NCI-H1930 (cell line): ENCODE measurements at regions not wholly inside any gene's neighbourhood (a gene's known extent, or its start where the extent isn't known, plus 50 kb on each side); places are given as distances from the start of the nearest gene placed in this dataset.
"Not testable (repeated sequence)": the region's sequence is repeated elsewhere in the genome, so short reads cannot be mapped to it uniquely, and the experiment has no call there.

Experiments used
- DNase-seq, 2 experiments: peaks; one replicate each; lab custom pipeline; 2025; lab: John Stamatoyannopoulos, UW

DNA sequence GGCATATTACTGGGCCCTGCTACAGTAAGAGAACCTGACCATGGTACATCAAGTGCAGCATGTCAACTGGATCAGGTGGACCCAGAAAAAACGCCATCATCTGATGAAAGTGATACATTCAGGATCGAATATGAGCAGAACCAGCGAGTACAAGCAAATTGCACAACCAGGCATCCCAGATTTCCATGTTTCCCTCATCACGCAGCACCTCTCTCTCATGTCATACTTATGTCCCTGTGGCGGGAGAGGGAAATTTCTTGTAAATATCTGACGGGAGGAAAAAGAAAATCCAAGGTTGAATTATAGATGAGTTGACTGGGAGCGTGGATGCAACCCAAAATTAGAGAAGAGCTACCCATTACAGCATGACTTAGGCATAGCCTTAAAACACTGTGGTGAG is 608.5 kb upstream of the FAT1 start:
- no peak for DNase-seq

DNA sequence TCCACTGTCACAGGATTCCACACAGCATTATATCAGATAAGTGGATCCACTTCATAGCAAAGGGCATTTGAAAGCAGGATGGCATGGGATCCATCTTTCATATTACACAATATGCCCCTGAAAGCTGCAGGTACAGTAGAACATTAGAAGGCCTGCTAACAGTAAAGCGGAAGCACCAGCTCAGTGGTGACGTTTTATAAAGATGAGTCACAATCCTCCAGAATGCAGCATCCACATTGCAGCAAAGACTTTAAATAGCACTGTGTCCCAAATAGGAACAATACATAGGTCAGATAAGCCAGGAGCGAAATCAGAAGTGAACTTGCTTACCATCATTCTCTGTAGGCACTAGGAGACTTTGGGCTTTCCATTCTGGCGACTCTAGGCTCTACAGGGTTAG is 609.5 kb upstream of the FAT1 start:
- no peak for DNase-seq

DNA sequence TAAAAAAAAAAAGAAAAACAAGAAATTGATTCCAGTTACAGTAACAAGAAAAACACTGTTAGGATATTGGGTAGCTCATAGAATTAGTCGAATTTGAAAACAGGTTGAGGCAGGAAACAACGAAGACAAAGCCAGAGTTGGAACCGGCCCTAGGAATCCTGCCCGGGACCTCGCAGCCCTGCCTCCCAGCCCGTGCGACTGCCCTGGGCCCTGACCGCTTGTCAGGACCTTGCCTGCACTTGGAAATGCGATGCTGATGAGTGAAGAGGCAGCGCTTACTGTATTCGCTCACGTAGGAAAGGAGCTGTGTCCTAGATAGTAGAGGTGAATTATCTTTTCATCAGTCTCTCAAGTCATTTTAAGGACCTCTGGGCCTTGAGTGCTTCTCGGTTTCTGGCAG is 611.7 kb upstream of the FAT1 start:
- no peak for DNase-seq

DNA sequence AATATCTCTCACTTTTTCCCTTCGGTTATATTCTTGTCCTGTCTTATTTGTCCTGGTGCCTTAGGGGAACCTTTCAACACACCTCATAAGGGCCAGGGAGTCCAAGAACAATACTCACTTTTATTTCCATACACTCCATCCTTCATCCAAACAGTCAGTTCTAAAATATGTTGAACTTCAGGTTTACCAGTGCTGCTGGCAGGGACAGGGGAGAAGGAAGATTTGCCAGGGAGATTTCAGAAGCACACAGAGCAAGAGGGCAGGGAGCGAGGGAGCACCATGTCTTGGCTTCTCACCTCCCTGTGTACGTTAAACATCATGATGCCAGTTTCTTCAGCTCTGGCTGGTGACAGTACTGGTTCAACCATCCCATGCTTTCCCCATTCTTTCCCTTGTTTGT is 631.1 kb upstream of the FAT1 start:
- no peak for DNase-seq

DNA sequence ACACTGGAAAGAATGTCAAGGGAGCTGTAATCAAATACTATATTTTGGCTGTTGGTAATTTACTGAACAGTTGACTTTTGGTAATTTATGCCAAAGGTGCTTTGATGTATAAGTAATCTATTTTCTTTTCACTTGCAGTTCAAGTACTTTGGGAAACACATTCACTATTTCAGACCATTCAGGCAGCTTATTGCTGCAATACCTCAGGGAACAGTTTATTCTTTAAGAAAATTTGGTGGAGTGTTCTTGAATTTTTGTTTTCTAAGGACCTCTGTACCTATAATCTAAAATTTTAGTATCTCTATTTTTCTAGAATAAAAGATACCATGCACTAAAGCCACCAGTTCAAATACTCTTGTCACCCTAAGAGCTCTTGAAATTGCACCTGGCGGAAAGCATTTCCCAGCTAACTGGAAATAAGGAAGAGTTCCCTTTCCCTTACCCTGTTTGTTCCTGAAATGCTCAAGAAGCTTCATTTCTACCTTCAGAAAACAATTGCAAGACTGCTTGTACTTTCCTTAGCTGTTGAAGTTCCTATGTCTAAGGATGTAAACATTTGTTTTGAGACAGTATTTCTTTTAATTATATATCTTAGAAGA is 633.5 kb upstream of the FAT1 start:
- no peak for DNase-seq

DNA sequence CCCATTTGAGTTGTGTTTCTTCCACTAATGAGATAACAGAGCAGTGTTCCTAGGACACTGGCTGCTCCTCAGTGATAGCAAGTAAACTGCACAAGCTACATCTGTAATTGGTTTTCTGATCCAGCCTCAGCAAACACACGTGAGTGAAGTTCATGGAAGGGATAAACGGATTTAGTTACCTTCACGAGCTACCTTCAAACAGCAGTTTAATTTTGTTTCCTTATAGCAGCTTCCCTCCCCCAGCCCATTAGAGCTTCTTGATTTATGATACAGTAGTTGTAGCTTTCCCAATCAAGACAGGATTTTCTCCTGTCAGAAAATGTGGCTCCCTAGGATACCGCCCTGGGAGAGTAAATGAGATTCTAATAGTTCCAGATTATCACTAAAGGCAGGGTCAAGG is 634.2 kb upstream of the FAT1 start:
- DNase-seq, result no peak

DNA sequence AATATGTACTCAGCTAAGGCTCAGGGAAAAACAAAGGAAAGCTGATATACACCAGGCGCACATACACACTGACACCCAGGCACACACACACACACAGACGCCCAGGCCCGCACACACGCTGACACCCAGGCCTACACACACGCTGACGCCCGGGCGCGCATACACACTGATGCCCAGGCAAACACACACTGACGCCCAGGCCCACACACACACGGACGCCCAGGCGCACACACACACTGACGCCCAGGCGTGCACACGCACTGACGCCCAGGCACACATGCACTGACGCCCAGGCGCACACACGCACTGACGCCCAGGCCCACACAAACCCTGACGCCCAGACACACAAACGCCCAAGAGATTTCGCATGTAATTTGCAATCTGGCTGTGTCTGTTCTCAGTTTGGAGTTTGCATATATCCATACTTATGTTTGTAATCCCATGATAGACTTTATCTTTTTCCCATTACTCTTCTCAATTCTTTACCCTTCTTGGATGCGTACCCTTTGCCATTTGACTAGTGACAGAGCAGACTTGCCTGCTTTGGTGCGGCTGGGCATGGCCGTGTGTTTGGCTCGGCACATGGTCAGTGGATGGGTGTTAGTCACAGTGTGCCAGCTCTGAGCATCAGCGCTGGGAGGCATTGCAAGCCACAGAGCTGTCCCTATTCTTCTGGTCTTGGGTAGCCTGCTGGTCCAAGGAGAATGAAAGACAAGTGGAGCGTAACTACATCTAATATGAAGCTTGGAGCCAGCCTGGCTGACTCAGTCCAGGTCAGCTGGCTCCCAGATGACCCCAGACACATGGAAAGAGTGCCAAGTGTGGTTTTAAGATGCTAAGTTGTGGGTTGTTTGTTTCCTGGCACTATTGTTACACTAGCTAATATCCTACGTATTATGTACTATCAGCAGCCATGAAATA is 632.4 kb upstream of the ZFP42 start:
- DNase-seq, result no peak

DNA sequence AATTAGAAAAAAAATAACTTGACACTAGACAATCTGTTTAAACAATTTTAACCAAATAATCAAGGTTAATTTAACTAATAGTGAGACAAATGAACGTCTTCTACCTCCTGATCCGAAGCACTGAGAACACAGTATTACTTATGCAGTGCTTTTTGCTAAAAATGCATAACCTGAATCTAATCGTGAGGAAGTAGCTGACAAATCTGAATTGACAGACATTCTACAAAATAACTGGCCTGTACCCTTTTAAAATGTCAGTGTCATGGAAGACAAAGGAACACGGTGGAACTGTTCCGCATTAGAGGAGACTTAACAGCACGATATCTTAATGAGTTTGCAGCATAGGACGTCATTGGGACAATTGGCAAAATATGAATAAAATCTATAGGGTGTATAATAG is 631.2 kb upstream of the ZFP42 start:
- DNase-seq, result no peak

DNA sequence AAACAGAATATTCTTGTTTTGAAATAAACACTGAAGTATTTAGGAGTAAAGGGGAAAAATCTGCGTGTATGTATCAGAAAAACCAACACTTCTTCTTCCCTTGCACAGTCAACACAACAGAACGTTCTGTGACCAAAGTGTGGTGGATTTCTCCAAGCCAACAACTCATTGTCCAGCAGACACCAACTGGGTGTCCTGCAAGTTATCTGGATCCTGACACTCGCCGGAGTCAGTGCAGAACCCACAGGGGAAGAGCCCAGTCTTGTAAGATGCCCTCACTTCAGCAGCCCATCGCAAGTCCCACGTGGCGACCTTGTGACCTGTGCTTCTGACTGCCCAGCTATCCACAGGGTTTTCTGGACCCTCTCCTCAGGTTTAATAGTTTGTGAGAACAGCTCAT is 630.7 kb upstream of the ZFP42 start:
- no peak for DNase-seq

DNA sequence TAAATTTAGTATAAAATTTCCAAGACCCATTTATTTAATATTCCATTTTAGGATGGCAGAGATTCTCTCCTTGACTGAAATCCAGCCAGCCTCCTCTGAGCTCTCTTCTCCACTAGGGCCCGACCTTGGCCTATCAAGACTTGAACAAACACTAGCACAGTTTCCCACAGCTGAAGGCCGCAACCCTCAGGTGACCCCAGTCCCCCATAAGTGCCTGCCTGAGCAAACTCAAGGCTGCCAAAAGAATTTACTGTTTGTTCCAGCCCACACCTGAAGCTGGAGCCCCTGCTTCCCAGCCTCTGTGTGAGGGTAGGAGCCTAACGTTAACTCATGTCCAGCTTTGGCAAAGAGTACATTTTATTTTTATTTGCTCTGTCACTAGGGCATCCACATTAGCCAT is 629.0 kb upstream of the ZFP42 start:
- no peak for DNase-seq

DNA sequence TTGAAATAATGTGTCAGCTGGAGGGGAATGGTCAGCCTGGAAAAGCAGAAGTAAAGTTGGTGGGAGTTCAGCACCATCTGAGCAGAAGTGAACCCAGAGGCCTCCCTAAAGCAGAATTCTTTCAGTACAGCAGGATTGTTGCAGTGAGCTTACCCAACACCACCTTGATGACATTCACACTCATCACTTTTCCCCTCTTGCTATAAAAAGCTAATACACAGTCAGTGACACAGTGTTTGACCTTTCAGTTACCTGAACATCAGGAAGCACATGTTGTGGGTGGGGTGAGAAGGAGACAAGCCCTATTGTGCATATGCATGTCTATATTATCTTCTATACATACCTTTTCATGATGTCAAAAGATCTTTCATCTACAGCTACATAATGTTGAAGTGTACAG is 624.7 kb upstream of the ZFP42 start:
- DNase-seq, result no peak

DNA sequence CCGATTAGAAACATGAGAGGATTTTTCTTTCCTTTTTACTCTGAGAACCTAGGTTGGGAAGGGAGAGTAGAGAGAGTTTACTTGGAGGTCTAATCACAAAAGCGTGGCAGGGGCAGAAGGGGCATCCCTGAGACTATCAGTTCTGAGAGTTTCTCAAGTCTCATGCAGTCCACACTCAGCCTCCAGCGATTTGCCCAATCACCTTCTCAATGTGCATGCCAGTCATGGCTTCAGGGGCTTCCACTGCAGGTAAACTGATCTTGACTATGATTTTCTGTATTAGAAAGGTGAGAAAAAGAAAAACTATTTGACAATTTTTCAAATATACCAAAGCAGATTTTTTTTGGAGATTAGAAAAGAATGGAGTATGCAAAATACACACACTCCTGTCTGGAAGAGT is 617.1 kb upstream of the ZFP42 start:
- no peak for DNase-seq

DNA sequence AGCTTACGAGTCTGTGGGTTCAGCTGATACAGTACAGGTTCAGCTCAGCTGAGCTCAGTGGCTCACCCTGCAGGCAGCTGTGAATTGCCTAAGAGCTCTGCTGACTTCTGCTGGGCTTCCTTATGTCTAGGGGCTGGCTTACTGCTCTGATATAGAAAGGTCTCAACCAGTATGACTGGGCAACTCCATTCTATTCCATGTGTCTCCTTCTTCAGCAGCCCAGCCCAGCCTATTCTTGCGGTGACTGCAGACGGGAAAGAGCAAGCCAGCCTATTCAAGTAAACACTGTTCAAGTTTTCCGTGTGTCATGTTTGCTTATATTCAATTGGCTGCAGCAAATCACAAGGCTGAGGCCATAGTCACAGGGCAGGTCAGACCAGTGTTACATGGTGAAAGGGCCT is 615.4 kb upstream of the ZFP42 start:
- DNase-seq, result no peak

DNA sequence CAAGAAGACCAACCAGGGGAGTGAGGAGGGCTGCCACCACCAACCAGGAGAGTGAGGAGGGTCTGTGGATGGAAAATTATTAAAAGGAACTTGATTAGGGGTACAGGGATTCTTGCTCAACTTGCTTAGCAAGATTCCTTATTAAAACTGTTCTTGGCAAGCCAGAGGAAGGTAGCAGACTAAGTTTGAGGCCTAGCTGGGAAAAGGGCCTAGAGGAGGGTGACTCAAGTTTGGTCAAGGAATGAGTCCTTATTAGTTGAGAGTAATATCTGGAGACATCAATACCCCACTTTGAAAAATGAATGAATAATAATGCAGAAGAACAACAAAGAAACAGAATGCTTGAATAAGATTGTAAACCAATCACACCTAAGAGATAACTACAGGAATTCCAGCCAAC is 612.4 kb upstream of the ZFP42 start:
- no peak for DNase-seq

DNA sequence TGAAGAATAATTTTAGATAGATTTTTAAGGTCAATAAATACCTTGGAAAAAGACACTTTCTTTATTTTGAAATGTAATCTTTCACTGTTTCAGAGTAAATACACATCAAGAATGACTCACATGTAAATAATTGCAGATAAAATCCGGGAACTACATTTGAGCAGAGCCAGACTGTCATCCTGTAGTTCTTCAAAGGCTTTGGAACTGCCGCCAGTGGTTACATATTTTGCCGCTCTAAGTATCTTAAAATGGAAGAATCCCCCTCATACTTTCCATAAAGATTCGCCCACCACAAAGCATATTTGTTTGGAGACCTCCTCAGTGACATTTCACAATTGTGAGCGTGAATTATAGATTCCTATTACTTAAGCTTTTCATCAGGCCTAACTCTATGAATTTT is 607.8 kb upstream of the ZFP42 start:
- no peak for DNase-seq

DNA sequence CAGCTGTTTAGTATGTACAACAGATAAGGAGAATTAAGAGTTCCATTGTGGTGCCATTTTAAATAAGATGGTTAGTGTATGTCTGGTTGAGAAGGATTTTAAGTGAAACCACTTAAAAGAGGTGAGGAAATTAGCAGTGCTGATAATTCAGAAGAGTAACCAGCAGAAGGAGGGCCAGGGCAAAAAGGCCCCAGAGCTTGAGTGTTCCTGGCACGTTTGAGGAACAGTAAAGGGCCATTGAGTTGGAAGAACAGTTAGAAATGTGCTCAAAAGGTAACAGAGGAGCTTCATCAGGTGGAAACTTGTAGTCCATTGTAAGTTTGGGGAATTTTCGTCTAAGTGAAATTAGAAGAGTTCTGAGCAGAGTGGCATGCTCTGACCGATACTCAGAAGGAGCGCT is 606.2 kb upstream of the ZFP42 start:
- DNase-seq, result no peak

DNA sequence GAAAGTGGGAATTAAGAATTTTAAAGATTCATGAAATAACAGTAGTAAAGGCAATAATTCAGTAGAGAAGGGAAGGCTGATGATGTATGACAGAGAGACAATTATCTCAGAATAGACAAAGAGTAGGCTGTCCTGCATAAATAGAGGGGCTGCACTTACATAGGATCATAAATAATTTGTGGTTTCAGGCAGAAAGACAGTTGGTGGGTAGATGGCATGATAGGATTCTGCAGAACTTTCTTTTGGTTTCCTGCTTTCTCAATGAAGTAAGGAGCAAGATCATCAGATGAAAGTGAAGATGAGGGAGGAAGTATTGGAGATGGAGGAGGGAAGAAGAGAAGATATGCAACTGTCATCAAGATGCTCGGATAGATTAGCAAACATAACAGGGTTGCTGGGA is 604.9 kb upstream of the ZFP42 start:
- no peak for DNase-seq

DNA sequence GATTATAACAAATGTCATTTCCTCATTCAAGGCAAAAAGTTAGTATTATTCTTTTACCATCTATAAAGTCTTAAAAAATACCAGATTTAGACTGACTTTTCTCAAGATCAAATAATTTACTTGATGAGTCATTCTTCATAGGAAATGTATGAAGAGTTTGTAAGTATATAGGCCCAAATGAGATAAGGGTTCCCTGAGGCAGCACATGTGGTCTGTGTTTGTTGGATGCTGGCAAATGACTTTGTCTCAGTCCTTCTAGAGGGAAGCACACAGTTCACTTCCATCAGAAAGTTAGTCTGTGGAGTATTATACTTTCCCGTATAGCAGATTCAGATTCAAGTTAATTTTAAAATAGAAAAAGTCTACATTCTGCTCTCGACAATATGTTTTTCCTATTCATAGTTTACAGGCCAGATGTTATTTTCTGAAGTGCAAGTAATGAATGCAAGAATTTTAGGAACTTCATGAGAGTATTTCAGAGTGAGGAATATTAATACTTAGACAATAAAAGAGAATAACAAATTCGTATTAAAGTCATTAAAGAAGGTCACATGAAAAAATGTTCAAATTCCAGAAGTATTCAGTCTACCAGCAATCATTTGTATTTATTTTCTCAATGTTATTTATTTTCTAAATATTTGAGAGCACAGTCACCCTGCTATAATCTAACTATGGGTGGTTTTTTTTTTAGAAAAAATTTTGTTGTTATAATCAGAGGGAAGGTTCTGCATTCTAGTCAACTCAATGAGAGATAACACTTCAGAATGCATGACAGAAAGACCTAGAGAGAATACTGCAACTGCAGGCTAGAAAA is 601.8 kb upstream of the ZFP42 start:
- no peak for DNase-seq

DNA sequence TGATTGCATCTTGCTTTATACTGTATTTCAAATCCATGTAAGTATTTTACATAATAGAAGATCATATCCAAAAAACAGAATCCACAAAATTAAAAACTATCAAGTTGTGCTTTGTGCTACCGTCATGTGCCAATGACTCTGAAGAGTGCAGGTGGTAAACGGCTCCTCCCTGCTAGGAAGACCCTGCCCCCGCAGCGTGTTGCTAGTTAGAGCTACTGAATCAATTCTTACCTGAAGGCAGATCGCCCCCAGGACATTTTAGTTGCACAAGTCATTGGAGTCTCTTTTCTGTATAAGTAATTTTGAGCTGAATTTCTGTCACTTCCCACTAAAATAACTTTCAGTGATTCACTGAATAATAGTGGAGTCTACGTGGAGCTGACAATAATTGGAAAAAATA is 599.5 kb upstream of the ZFP42 start:
- DNase-seq, result no peak

DNA sequence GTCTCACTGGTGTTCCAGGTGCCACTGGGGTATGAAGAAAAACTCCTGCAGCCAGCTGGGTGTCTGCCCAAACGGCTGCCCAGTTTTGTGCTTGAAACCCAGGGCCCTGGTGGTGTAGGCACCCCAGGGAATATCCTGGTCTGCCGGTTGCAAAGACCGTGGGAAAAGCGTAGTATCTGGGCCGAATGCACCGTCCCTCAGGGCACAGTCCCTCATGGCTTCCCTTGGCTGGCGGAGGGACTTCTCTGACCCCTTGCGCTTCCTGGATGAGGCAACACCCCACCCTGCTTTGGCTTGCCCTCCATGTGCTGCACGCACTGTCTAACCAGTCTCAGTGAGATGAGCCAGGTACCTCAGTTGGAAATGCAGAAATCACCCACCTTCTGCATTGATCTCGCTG is 587.1 kb upstream of the ZFP42 start:
- DNase-seq, result not testable (repeated sequence)

DNA sequence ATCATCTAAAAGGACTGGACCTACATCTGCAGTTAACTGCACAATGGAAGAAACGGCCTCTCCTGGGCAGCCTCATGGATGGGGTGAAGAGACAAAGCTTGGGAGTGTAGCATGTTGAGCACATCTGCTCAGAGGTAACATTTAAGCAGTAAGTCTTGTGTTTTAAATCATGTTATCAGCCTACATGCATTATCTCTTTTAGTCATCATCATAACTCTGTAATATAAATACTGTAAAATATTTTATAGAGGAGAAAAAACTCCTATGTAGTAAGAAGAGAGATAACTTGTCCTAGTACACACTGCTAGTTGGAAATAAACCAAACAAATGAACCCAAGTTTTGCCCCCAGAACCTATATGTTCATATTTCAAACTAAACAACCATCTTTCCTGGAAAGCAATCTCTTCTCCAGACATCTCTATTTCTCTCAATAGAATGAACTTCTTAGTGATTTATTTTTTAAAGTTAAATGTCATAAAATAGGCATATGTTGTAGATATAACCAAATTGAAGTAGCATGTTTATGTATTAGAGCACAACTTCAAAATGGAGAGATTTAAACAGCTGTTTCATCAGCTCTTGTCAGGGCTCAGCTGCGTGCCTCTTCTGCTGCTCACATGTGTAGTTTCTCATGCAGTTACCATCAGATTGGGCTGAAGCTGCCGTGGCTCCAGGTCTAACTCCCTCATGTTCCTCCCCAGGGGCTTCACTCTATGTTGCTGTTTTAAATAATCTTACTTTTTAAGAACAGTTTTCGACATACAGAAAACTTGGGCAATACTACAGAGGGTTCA is 581.8 kb upstream of the ZFP42 start:
- DNase-seq, result no peak

DNA sequence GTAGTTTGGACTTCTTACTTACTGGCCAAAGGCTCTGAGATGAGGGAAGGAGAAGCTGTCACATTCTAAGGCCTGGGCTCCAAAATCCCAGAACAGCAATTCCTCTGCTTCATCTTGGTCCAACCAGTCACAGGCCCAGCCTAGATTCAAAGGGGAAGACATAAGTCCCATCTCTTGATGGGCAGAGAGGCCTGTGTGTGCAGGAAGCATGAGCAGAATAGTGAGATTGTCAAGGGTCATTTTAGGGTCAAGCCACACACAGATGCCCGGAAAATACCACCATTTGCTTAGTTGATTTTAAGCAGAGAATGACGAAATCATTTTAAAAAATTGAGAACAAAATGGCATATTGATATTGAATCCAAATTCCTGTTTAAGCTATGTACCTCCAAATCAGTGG is 580.9 kb upstream of the ZFP42 start:
- DNase-seq, result no peak
